Testis (tissue), 2 donors: ENCODE measurements at regions not wholly inside any gene's neighbourhood (a gene's known extent, or its start where the extent isn't known, plus 50 kb on each side); places are given as distances from the start of the nearest gene placed in this dataset.

ENCODE experiments used
- DNase-seq: peaks from one replicate; pipeline ENCODE4 v3.0.0-alpha.2; 2019
- H3K27ac ChIP-seq, 2 donors: fragments of 200-600 bp; sonication (generic); one replicate each; pipeline ENCODE4 v1.5.1; 2019
- H3K27me3 ChIP-seq: fragments of 200-600 bp; sonication (generic); one replicate; pipeline ENCODE4 v1.5.1; 2019
- H3K36me3 ChIP-seq: fragments of 200-600 bp; sonication (generic); one replicate; pipeline ENCODE4 v1.5.1; 2017; ENCODE audit warnings: low read depth; ENCODE audit errors: missing control alignments
- H3K4me1 ChIP-seq: fragments of 200-600 bp; sonication (generic); one replicate; pipeline ENCODE4 v1.5.1; 2019
- H3K4me3 ChIP-seq, 2 donors: fragments of 200-600 bp; sonication (generic); one replicate each; pipeline ENCODE4 v1.5.1; 2017 to 2019
- H3K9me3 ChIP-seq: fragments of 200-600 bp; sonication (generic); one replicate; pipeline ENCODE4 v1.5.1; 2017
- CTCF ChIP-seq, 3 experiments: fragments of 450-650 bp in 2 of 3; fragments of 200-600 bp in 1 of 3; sonication (generic) in 1 of 3; IDR thresholded peaks; one replicate each; pipeline ENCODE4 v1.5.1; 2016 to 2019; ENCODE audit warnings: antibody characterized with exemption in 3 of 3, mild to moderate bottlenecking in 2 of 3, moderate library complexity in 1 of 3
- POLR2A ChIP-seq: fragments of 450-650 bp; IDR thresholded peaks from one replicate; pipeline ENCODE4 v1.6.1; 2017; ENCODE audit warnings: antibody characterized with exemption, mild to moderate bottlenecking, moderate library complexity
- WGBS, 2 donors: methylation state at CpG; one replicate each; pipeline ENCODE4 v1.1.5; 2018; 5-methylcytosine and 5-hydroxymethylcytosine counted together
- intact Hi-C: fragments of 100-400 bp; cut with DNase I; formaldehyde crosslinking; loops from one replicate; pipeline ENCODE4 v1.15.1; 2023; ENCODE audit warnings: low total_unique reads

GRCh38 chr17:79279320-79279719, 204.7 kb downstream of the ENGASE start:
- Histone ChIP-seq H3K36me3 (no peaks in the 10 kb centered on the region), H3K27ac (no peak overlapping the region), H3K27me3 (no peaks in the 10 kb centered on the region), H3K9me3 (no peaks in the 10 kb centered on the region), H3K4me1 (no peaks in the 10 kb centered on the region), H3K4me3 (no peak overlapping the region)
- TF ChIP-seq POLR2A (no peak), CTCF (IDR thresholded peaks at IDR 0.05) (no peak)
- DNase-seq = no peak
- 90 to 96% methylated on average over 8 to 11 of the region's 11 CpGs for WGBS, 2 donors
- intact Hi-C loops = loop anchor here (10.0 kb wide), 1 partner anchor 185 kb away; no protein-coding TSS in a partner anchor

GRCh38 chr17:79276821-79277220, 202.2 kb downstream of the ENGASE start:
- H3K9me3 ChIP-seq = no peaks in the 10 kb centered on the region
- H3K4me1 ChIP-seq = no peaks in the 10 kb centered on the region
- no peak for DNase-seq
- no peaks in the 10 kb centered on the region for H3K27me3 ChIP-seq
- 72% methylated on average over 3 of the region's 3 CpGs; no CpG with 5 or more reads in 1 of the 2 donors for WGBS, 2 donors
- intact Hi-C loops = loop anchor here (10.0 kb wide), 1 partner anchor 188 kb away; no protein-coding TSS in a partner anchor
- no peak overlapping the region for H3K4me3 ChIP-seq
- TF ChIP-seq CTCF (IDR thresholded peaks at IDR 0.05) (no peak), POLR2A (no peak)
- H3K36me3 ChIP-seq = no peaks in the 10 kb centered on the region
- no peak overlapping the region for H3K27ac ChIP-seq

- TF ChIP-seq CTCF (IDR thresholded peaks at IDR 0.05) (no peak), POLR2A (no peak)
- no peak for DNase-seq
- WGBS, 2 donors = 49% methylated on average over 8 of the region's 8 CpGs; no CpG with 5 or more reads in 1 of the 2 donors
- no peaks in the 10 kb centered on the region for H3K4me1 ChIP-seq
- H3K36me3 ChIP-seq = no peaks in the 10 kb centered on the region
- intact Hi-C loops = loop anchor here (10.0 kb wide), 1 partner anchor 191 kb away; no protein-coding TSS in a partner anchor
- H3K27ac ChIP-seq = no peak overlapping the region
- H3K4me3 ChIP-seq = no peak overlapping the region
- H3K27me3 ChIP-seq = no peaks in the 10 kb centered on the region
- no peaks in the 10 kb centered on the region for H3K9me3 ChIP-seq
These were observed 199.0 kb downstream of the ENGASE start for GRCh38 chr17:79273660-79274059.

- Histone ChIP-seq H3K4me3 (no peak overlapping the region), H3K27ac (no peak overlapping the region), H3K4me1 (no peaks in the 10 kb centered on the region), H3K9me3 (no peaks in the 10 kb centered on the region), H3K27me3 (no peaks in the 10 kb centered on the region), H3K36me3 (no peaks in the 10 kb centered on the region)
- intact Hi-C loops = loop anchor here (10.0 kb wide), 1 partner anchor 192 kb away; no protein-coding TSS in a partner anchor
- 67 to 80% methylated on average over 7 to 9 of the region's 9 CpGs for WGBS, 2 donors
- TF ChIP-seq POLR2A (no peak), CTCF (IDR thresholded peaks at IDR 0.05) (no peak)
- no peak for DNase-seq
These were observed 198.1 kb downstream of the ENGASE start for GRCh38 chr17:79272666-79273219.

GRCh38 chr17:79272220-79272619, 197.6 kb downstream of the ENGASE start:
- Histone ChIP-seq H3K27ac (no peak overlapping the region), H3K4me3 (no peak overlapping the region), H3K9me3 (no peaks in the 10 kb centered on the region), H3K27me3 (no peaks in the 10 kb centered on the region), H3K36me3 (no peaks in the 10 kb centered on the region), H3K4me1 (no peaks in the 10 kb centered on the region)
- TF ChIP-seq POLR2A (no peak), CTCF (IDR thresholded peaks at IDR 0.05) (no peak)
- WGBS, 2 donors = 68 to 83% methylated on average over 2 to 9 of the region's 9 CpGs
- intact Hi-C loops = loop anchor here (10.0 kb wide), 1 partner anchor 193 kb away; no protein-coding TSS in a partner anchor
- DNase-seq = no peak
